ENCODE measurements at regions not wholly inside any gene's neighbourhood (a gene's known extent, or its start where the extent isn't known, plus 50 kb on each side); places are given as distances from the start of the nearest gene placed in this dataset.

DNA sequence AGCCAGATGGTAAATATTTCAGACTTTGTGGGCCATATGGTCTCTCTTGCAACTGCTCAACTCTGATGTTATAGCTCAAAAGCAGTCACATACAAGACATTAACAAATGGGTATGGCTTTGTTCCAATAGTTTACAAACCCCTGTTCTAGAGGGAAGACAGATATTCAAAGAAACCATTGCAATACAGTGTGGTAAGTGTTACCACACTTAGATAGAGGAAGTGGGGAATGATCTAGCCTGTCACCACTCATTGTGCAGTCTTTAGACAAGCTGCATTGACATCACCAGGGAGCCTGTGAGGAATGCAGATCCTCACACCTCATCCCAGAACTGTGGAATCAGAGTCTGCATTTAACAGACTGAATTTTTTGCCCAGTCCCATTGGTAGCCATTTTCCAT lies 80.0 kb upstream of the RGS6 start:
- no peak overlapping the region for H3K18ac ChIP-seq (ENCODE audit: low read depth, low read length)
- no peak overlapping the region for H2AK9ac ChIP-seq (replicated peaks; ENCODE audit: low read depth, low read length, poor library complexity)
- no peaks in the 10 kb centered on the region for H3K36me3 ChIP-seq (ENCODE audit: control insufficient read depth, insufficient read depth, low read length)
- BruUV-seq (replicated peaks), result no TSS peak
- no peak overlapping the region for H3K14ac ChIP-seq (replicated peaks; ENCODE audit: low read depth, low read length)
- H3K4me1 ChIP-seq (ENCODE audit: control insufficient read depth, insufficient read depth, low read length), result peaks cover 3% of the 10 kb centered on the region; the same call in 1 of the 2 replicates
- no peak overlapping the region for H2BK20ac ChIP-seq (ENCODE audit: low read depth, low read length)
- H3K4me2 ChIP-seq (ENCODE audit: low read depth, low read length), result no peak overlapping the region
- H3K9ac ChIP-seq (ENCODE audit: low read depth, low read length), result no peak overlapping the region
- in situ Hi-C loops (cut with MboI; ENCODE audit: low sequenced_read_pairs) (loop anchor here (10.0 kb wide), 1 partner anchor 717 kb away; no protein-coding TSS in a partner anchor), dilution Hi-C loops (cut with HindIII; ENCODE audit: low sequenced_read_pairs, unreplicated experiment) (no loop called here), intact Hi-C loops (cut with micrococcal nuclease) (loop anchor here (10.0 kb wide), 2 partner anchors 467 to 747 kb away; no protein-coding TSS in a partner anchor)
- H3K27me3 ChIP-seq (ENCODE audit: control insufficient read depth, insufficient read depth, low read length), result no peaks in the 10 kb centered on the region
- no peak overlapping the region for H4K8ac ChIP-seq (ENCODE audit: low read depth in 2 of 2, low read length in 2 of 2)
- no peak overlapping the region for H4K5ac ChIP-seq (ENCODE audit: low read depth, low read length)
- H2BK120ac ChIP-seq (ENCODE audit: low read depth, low read length), result peak overlapping the region; percentile 9; the same call in 1 of the 2 replicates
- ATAC-seq (ENCODE audit: low read depth) (no peak), DNase-seq (no peak)
- H4K20me1 ChIP-seq (ENCODE audit: insufficient read depth, low read length), result no peaks in the 10 kb centered on the region
- H3K4ac ChIP-seq (ENCODE audit: low read depth, low read length), result no peak overlapping the region; the same call in 1 of the 2 replicates
- ChIA-PET POLR2A (ENCODE audit: unreplicated experiment) (no interaction called here), CTCF (interaction anchor here (0.7 kb wide), 1 partner anchor 32 kb away, joined by 3 read pairs; no protein-coding TSS in a partner anchor)
- H3K9me1 ChIP-seq (ENCODE audit: insufficient read depth, low read length), result no peaks in the 10 kb centered on the region
- no peak overlapping the region for H3K23ac ChIP-seq (ENCODE audit: low read depth, low read length)
- TF ChIP-seq RAD21 (IDR thresholded peaks at IDR 0.05; ENCODE audit: low read length), result no peak
- TF ChIP-seq, protein P1, sequence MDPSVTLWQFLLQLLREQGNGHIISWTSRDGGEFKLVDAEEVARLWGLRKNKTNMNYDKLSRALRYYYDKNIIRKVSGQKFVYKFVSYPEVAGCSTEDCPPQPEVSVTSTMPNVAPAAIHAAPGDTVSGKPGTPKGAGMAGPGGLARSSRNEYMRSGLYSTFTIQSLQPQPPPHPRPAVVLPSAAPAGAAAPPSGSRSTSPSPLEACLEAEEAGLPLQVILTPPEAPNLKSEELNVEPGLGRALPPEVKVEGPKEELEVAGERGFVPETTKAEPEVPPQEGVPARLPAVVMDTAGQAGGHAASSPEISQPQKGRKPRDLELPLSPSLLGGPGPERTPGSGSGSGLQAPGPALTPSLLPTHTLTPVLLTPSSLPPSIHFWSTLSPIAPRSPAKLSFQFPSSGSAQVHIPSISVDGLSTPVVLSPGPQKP (IDR thresholded peaks at IDR 0.05; ENCODE audit: borderline replicate concordance, low read depth, low read length), result no peak
- TF ChIP-seq CEBPB (IDR thresholded peaks at IDR 0.05; ENCODE audit: low read depth, low read length), result no peak
- no peak for TF ChIP-seq NFE2L2 (IDR thresholded peaks at IDR 0.05; ENCODE audit: low read depth, low read length)
- no peak for TF ChIP-seq MXI1 (IDR thresholded peaks at IDR 0.05; ENCODE audit: borderline replicate concordance, low read depth, low read length)
- TF ChIP-seq, protein P2, sequence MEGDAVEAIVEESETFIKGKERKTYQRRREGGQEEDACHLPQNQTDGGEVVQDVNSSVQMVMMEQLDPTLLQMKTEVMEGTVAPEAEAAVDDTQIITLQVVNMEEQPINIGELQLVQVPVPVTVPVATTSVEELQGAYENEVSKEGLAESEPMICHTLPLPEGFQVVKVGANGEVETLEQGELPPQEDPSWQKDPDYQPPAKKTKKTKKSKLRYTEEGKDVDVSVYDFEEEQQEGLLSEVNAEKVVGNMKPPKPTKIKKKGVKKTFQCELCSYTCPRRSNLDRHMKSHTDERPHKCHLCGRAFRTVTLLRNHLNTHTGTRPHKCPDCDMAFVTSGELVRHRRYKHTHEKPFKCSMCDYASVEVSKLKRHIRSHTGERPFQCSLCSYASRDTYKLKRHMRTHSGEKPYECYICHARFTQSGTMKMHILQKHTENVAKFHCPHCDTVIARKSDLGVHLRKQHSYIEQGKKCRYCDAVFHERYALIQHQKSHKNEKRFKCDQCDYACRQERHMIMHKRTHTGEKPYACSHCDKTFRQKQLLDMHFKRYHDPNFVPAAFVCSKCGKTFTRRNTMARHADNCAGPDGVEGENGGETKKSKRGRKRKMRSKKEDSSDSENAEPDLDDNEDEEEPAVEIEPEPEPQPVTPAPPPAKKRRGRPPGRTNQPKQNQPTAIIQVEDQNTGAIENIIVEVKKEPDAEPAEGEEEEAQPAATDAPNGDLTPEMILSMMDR (conservative IDR thresholded peaks at IDR 0.05; ENCODE audit: low read depth, low read length), result no peak
- TF ChIP-seq BHLHE40 (IDR thresholded peaks at IDR 0.05; ENCODE audit: low read depth, low read length), result no peak
- TF ChIP-seq RCOR1 (IDR thresholded peaks at IDR 0.05; ENCODE audit: insufficient replicate concordance, low read length), result no peak
- TF ChIP-seq MAFK (IDR thresholded peaks at IDR 0.05; ENCODE audit: low read depth, low read length), result no peak
- TF ChIP-seq SMC3 (IDR thresholded peaks at IDR 0.05; ENCODE audit: low read depth, low read length), result no peak
- no peak for TF ChIP-seq POLR2A (IDR thresholded peaks at IDR 0.05; ENCODE audit: low read depth, low read length)
- no peak for TF ChIP-seq FOS (IDR thresholded peaks at IDR 0.05; ENCODE audit: low read depth, low read length)
- no peak for TF ChIP-seq CHD1 (IDR thresholded peaks at IDR 0.05; ENCODE audit: low read depth, low read length)
- no peak overlapping the region for H2AK5ac ChIP-seq (ENCODE audit: low read depth, low read length)
- no peak overlapping the region for H2AFZ ChIP-seq (replicated peaks; ENCODE audit: low read length, poor library complexity)
- no peak overlapping the region for H3K4me3 ChIP-seq (ENCODE audit: insufficient read depth, low read depth, low read length)
- no peak overlapping the region for H4K91ac ChIP-seq (ENCODE audit: insufficient read depth, low read depth, low read length)
- H3K79me1 ChIP-seq (ENCODE audit: low read depth in 1 of 2, low read length in 2 of 2), result no peaks in the 10 kb centered on the region
- no peak overlapping the region for H3K56ac ChIP-seq (ENCODE audit: extremely low read depth, insufficient read depth, low read length)
- H3K9me3 ChIP-seq (ENCODE audit: control insufficient read depth, insufficient read depth, low read length), result no peaks in the 10 kb centered on the region
- H2BK15ac ChIP-seq (ENCODE audit: low read depth, low read length), result no peak overlapping the region
- no peak overlapping the region for H2BK5ac ChIP-seq (ENCODE audit: low read depth, low read length, poor library complexity, severe bottlenecking)
- H3K27ac ChIP-seq (ENCODE audit: insufficient read depth, low read length), result no peak overlapping the region
